HCT116 (cell line): ENCODE measurements at regions not wholly inside any gene's neighbourhood (a gene's known extent, or its start where the extent isn't known, plus 50 kb on each side); places are given as distances from the start of the nearest gene placed in this dataset.

Experiments used
- ATAC-seq: fragments of 200-7000 bp; cut with Tn5 transposase; 2 replicates; pipeline ENCODE4 v1.9.1; 2020; ENCODE audit warnings: mild to moderate bottlenecking, moderate library complexity
- BruUV-seq: library from RNA; stranded (reverse); fragments of 400-500 nt; replicated peaks from 2 replicates; lab custom pipeline; 2021; lab: Mats Ljungman, UMichigan
- CTCF ChIA-PET: fragments of 300-600 bp; sonication (Branson Sonifier 250); formaldehyde crosslinking; loops from one replicate; lab custom pipeline; 2021; ENCODE audit warnings: antibody characterized with exemption; lab: Charles Lee
- POLR2A ChIA-PET: fragments of 300-600, 350-600 bp; sonication (Branson Sonifier 250); formaldehyde crosslinking; loops from one replicate; lab custom pipeline; 2021; ENCODE audit warnings: antibody characterized with exemption; lab: Charles Lee
- RAD21 ChIA-PET, 2 experiments: fragments of 300-600 bp; sonication (Branson Sonifier 250); formaldehyde crosslinking; loops; one replicate each; lab custom pipeline; 2023; ENCODE audit warnings: low total read pairs in 2 of 2; ENCODE audit not compliant: uncharacterized antibody in 2 of 2, unreplicated experiment in 2 of 2, low non-redundant PET in 1 of 2; lab: Charles Lee
- DNase-seq: peaks from one replicate; pipeline ENCODE4 v3.0.0-alpha.2; 2010; ENCODE audit warnings: low read depth, low spot score
- H2AFZ ChIP-seq: fragments of 200-600 bp; shearing (Covaris generic), sonication (generic); 2 replicates; pipeline ENCODE4 v1.6.1; 2017; ENCODE audit warnings: low read depth, mixed run types, mixed read lengths, antibody characterized with exemption, low read length; ENCODE audit not compliant: poor library complexity, severe bottlenecking
- H3K27ac ChIP-seq: 2 replicates; pipeline ENCODE4 v1.5.1; 2012; ENCODE audit warnings: low read depth, low read length
- H3K27me3 ChIP-seq: fragments of 200-600 bp; sonication (generic); 2 replicates; pipeline ENCODE4 v1.6.1; 2016; ENCODE audit warnings: mixed run types, low read length, mixed read lengths; ENCODE audit not compliant: insufficient read depth
- H3K36me3 ChIP-seq, 2 experiments: fragments of 200-500 bp in 1 of 2; fragments of 200-600 bp in 1 of 2; sonication (Bioruptor generic) in 1 of 2; sonication (generic) in 1 of 2; 2 replicates each; pipeline versions ENCODE4 v1.5.1 to v1.6.1; 2014 to 2016; ENCODE audit warnings: low read length in 2 of 2, inconsistent platforms in 1 of 2, mixed read lengths in 1 of 2, mixed run types in 1 of 2; ENCODE audit not compliant: insufficient read depth in 2 of 2, control insufficient read depth in 1 of 2
- H3K4me1 ChIP-seq, 2 experiments: fragments of 200-600 bp in 1 of 2; sonication (generic) in 1 of 2; 2 replicates each; pipeline versions ENCODE4 v1.5.1 to v1.6.1; 2012 to 2017; ENCODE audit warnings: low read length in 2 of 2, inconsistent platforms in 1 of 2, mild to moderate bottlenecking in 1 of 2, mixed read lengths in 1 of 2, mixed run types in 1 of 2, moderate library complexity in 1 of 2; ENCODE audit not compliant: insufficient read depth in 2 of 2, control insufficient read depth in 1 of 2
- H3K4me2 ChIP-seq: fragments of 200-600 bp; sonication (generic); 2 replicates; pipeline ENCODE4 v1.6.1; 2017; ENCODE audit warnings: mixed run types, low read length, mixed read lengths
- H3K4me3 ChIP-seq, 2 experiments: fragments of 200-600 bp in 1 of 2; sonication (generic) in 1 of 2; replicated peaks in 1 of 2; 2 replicates each; pipeline ENCODE4 v1.5.1; 2011 to 2016; ENCODE audit warnings: low read length in 2 of 2, control low read depth in 1 of 2, low read depth in 1 of 2, mild to moderate bottlenecking in 1 of 2, mixed read lengths in 1 of 2, mixed run types in 1 of 2
- H3K79me2 ChIP-seq: fragments of 200-600 bp; sonication (generic); 2 replicates; pipeline ENCODE4 v1.6.1; 2017; ENCODE audit warnings: mild to moderate bottlenecking, mixed run types, low read length, moderate library complexity, mixed read lengths; ENCODE audit not compliant: insufficient read depth
- H3K9ac ChIP-seq: fragments of 200-600 bp; sonication (generic); 2 replicates; pipeline ENCODE4 v1.6.1; 2016; ENCODE audit warnings: low read length, mixed read lengths
- H3K9me2 ChIP-seq: fragments of 200-600 bp; sonication (generic), shearing (Covaris generic); 2 replicates; pipeline ENCODE4 v1.6.1; 2017; ENCODE audit warnings: mixed run types, mild to moderate bottlenecking, moderate library complexity; ENCODE audit not compliant: insufficient read depth
- H3K9me3 ChIP-seq, 2 experiments: fragments of 200-500 bp in 1 of 2; fragments of 200-600 bp in 1 of 2; sonication (Bioruptor generic) in 1 of 2; sonication (generic) in 1 of 2; 2 replicates each; pipeline ENCODE4 v1.6.1; 2014 to 2017; ENCODE audit warnings: low read length in 2 of 2, mixed read lengths in 2 of 2, inconsistent platforms in 1 of 2, low read depth in 1 of 2, mild to moderate bottlenecking in 1 of 2, mixed run types in 1 of 2, moderate library complexity in 1 of 2; ENCODE audit not compliant: control insufficient read depth in 1 of 2, insufficient read depth in 1 of 2
- H4K20me1 ChIP-seq: fragments of 200-600 bp; sonication (generic), shearing (Covaris generic); 2 replicates; pipeline ENCODE4 v1.6.1; 2017; ENCODE audit warnings: mixed run types, mild to moderate bottlenecking, moderate library complexity; ENCODE audit not compliant: insufficient read depth
- CEBPB ChIP-seq: IDR thresholded peaks from 2 replicates; pipeline ENCODE4 v1.6.1; 2012; ENCODE audit warnings: low read depth
- ELF1 ChIP-seq: IDR thresholded peaks from 2 replicates; pipeline ENCODE4 v1.6.1; 2012; ENCODE audit warnings: low read depth, borderline replicate concordance
- POLR2A ChIP-seq: IDR thresholded peaks from 2 replicates; pipeline ENCODE4 v1.7.0; 2011; ENCODE audit warnings: borderline replicate concordance; ENCODE audit not compliant: insufficient read depth, insufficient read length; ENCODE audit errors: extremely low read depth
- SIN3A ChIP-seq: IDR thresholded peaks from 2 replicates; pipeline ENCODE4 v1.6.1; 2012; ENCODE audit warnings: low read depth
- SP1 ChIP-seq: IDR thresholded peaks from 2 replicates; pipeline ENCODE4 v1.6.1; 2012; ENCODE audit warnings: low read depth
- SRF ChIP-seq: IDR thresholded peaks from 2 replicates; pipeline ENCODE4 v1.6.1; 2012; ENCODE audit warnings: low read depth
- TCF7L2 ChIP-seq: IDR thresholded peaks from 2 replicates; pipeline ENCODE4 v1.7.0; 2011; ENCODE audit warnings: borderline replicate concordance, inconsistent platforms; ENCODE audit not compliant: insufficient read depth, insufficient read length; ENCODE audit errors: extremely low read depth
- YY1 ChIP-seq: IDR thresholded peaks from 2 replicates; pipeline ENCODE4 v1.6.1; 2011; ENCODE audit warnings: low read length, low read depth, moderate library complexity, mild to moderate bottlenecking; ENCODE audit not compliant: insufficient replicate concordance; ENCODE audit errors: extremely low read depth
- ZBTB33 ChIP-seq: IDR thresholded peaks from 2 replicates; pipeline ENCODE4 v1.6.1; 2011; ENCODE audit warnings: mild to moderate bottlenecking, low read length, moderate library complexity; ENCODE audit not compliant: insufficient replicate concordance; ENCODE audit errors: extremely low read depth
- ZFX ChIP-seq: fragments of 450-650 bp; IDR thresholded peaks from 2 replicates; pipeline ENCODE4 v1.6.1; 2017
- intact Hi-C: fragments of 100-400 bp; cut with micrococcal nuclease; formaldehyde crosslinking; loops from 2 replicates; pipeline ENCODE4 v1.10.0; 2022

DNA sequence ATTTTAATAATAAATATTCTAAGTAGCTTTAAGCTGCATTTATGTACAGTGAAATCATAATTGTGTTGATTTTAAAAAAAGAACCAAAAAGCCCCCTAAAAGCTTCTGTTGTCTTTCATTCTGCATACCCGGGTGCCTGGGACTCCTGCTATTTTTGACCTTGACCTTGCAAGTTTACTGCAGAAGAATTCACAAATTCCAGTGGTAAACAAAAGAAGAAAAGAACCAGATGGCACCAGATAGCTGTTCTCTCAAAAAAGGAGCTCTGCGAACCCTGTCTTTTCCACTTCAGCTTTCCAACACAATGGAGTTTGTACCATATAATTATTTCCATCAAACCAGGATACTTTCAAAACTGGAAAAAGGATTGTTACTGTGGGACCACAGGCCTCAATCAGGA lies 363.3 kb downstream of the SMOC2 start:
- no peaks in the 10 kb centered on the region for H3K27me3 ChIP-seq
- intact Hi-C loops, result loop anchor here (5.0 kb wide), 1 partner anchor 72 kb away; no protein-coding TSS in a partner anchor
- POLR2A ChIA-PET, result no interaction called here
- no peak overlapping the region for H2AFZ ChIP-seq
- no peak overlapping the region for H3K27ac ChIP-seq
- no peaks in the 10 kb centered on the region for H3K4me1 ChIP-seq
- BruUV-seq, result no TSS peak
- H3K79me2 ChIP-seq, result no peaks in the 10 kb centered on the region
- H3K4me3 ChIP-seq, result no peak overlapping the region
- DNase-seq, result no peak
- H3K9me3 ChIP-seq, result no peaks in the 10 kb centered on the region
- no peaks in the 10 kb centered on the region for H3K9me2 ChIP-seq
- H3K9ac ChIP-seq, result no peak overlapping the region
- ATAC-seq, result no peak
- TF ChIP-seq ELF1, result no peak
- no peak for TF ChIP-seq TCF7L2
- no peak for TF ChIP-seq SRF
- no peak for TF ChIP-seq SIN3A
- no peak for TF ChIP-seq SP1
- TF ChIP-seq YY1, result no peak
- TF ChIP-seq, all 23 proteins: peak for 0
- H3K36me3 ChIP-seq, result no peaks in the 10 kb centered on the region
- H3K4me2 ChIP-seq, result no peak overlapping the region
- ChIA-PET CTCF (interaction anchor here (2.3 kb wide), 1 partner anchor 11 kb away, joined by 8 read pairs; no protein-coding TSS in a partner anchor), RAD21 (interaction anchor here in 1 of 2 experiments (0.5 kb wide), 1 partner anchor 17 kb away, joined by 3 read pairs; no protein-coding TSS in a partner anchor)
- H4K20me1 ChIP-seq, result no peaks in the 10 kb centered on the region

- H3K9me3 ChIP-seq, result no peaks in the 10 kb centered on the region
- ChIA-PET CTCF (interaction anchor here (2.3 kb wide), 1 partner anchor 11 kb away, joined by 8 read pairs; no protein-coding TSS in a partner anchor), POLR2A (no interaction called here)
Observed at GRCh38 chr6:168803874-168804273, 362.9 kb downstream of the SMOC2 start.

More at GRCh38 chr6:168803874-168804273, 362.9 kb downstream of the SMOC2 start:
- no TSS peak for BruUV-seq
- Histone ChIP-seq H2AFZ (no peak overlapping the region), H3K4me1 (no peaks in the 10 kb centered on the region), H3K79me2 (no peaks in the 10 kb centered on the region), H3K9me2 (no peaks in the 10 kb centered on the region), H4K20me1 (no peaks in the 10 kb centered on the region), H3K4me3 (no peak overlapping the region), H3K9ac (no peak overlapping the region), H3K27me3 (no peaks in the 10 kb centered on the region), H3K27ac (no peak overlapping the region), H3K4me2 (no peak overlapping the region), H3K36me3 (no peaks in the 10 kb centered on the region)
- intact Hi-C loops, result loop anchor here (5.0 kb wide), 1 partner anchor 72 kb away; no protein-coding TSS in a partner anchor
- RAD21 ChIA-PET, result interaction anchor here in 1 of 2 experiments (0.5 kb wide), 1 partner anchor 17 kb away, joined by 3 read pairs; no protein-coding TSS in a partner anchor
- no peak for TF ChIP-seq TCF7L2
- TF ChIP-seq ZBTB33, result no peak
- TF ChIP-seq ZFX, result no peak
- no peak for TF ChIP-seq POLR2A
- TF ChIP-seq CEBPB, result no peak
- ATAC-seq, result no peak
- DNase-seq, result no peak
